Bronchial epithelial cell (primary cell): ENCODE measurements at regions not wholly inside any gene's neighbourhood (a gene's known extent, or its start where the extent isn't known, plus 50 kb on each side); places are given as distances from the start of the nearest gene placed in this dataset.
A peak's percentile ranks its signal among the peaks of the same experiment; 100 is the strongest.
"Not testable (repeated sequence)": the region's sequence is repeated elsewhere in the genome, so short reads cannot be mapped to it uniquely, and the experiment has no call there.

Source experiments
- DNase-seq: peaks from one replicate; pipeline ENCODE4 v3.0.0-alpha.2; 2010; ENCODE audit warnings: low read depth
- FAIRE-seq: peaks from 2 replicates; lab custom pipeline; 2011; peaks lifted over from hg19 to GRCh38; lab: Jason Lieb, UNC
- H3K27me3 ChIP-seq: 2 replicates; pipeline ENCODE4 v1.5.1; 2011; ENCODE audit warnings: low read length; ENCODE audit not compliant: control insufficient read depth, insufficient read depth
- H3K36me3 ChIP-seq: 2 replicates; pipeline ENCODE4 v1.5.1; 2011; ENCODE audit warnings: low read length; ENCODE audit not compliant: control insufficient read depth, insufficient read depth
- H3K4me3 ChIP-seq: 2 replicates; pipeline ENCODE4 v1.5.1; 2011; ENCODE audit warnings: mild to moderate bottlenecking, low read depth, low read length, control low read depth
- CTCF ChIP-seq: IDR thresholded peaks from 2 replicates; pipeline ENCODE4 v1.5.1; 2011; ENCODE audit warnings: mild to moderate bottlenecking, moderate library complexity, low read length, control low read depth, inconsistent platforms; ENCODE audit not compliant: insufficient read depth, severe bottlenecking

GRCh38 chr5:136453199-136453598 lies 87.9 kb upstream of the TRPC7 start:
- FAIRE-seq (no peak), DNase-seq (no peak)
- no peaks in the 10 kb centered on the region for H3K36me3 ChIP-seq
- no peak for TF ChIP-seq CTCF
- H3K27me3 ChIP-seq: no peaks in the 10 kb centered on the region
- no peak overlapping the region for H3K4me3 ChIP-seq

DNA sequence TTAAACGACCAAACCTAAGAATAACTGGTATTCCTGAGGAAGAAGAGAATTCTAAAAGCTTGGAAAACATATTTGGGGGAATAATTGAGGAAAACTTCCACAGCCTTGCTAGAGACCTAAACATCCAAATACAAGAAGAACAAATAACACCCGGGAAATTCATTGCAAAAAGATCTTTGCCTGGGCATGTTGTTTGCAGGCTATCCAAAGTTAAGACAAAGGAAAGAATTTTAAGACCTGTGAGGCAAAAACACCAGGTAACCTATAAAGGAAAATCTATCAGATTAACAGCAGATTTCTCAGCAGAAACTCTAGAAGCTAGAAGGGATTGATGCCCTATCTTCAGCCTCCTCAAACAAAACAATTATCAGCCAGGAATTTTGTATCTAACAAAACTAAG lies 82.2 kb upstream of the TRPC7 start:
- H3K27me3 ChIP-seq, H3K36me3 ChIP-seq, FAIRE-seq, H3K4me3 ChIP-seq: not testable (repeated sequence)
- peak; percentile 66 for DNase-seq

DNA sequence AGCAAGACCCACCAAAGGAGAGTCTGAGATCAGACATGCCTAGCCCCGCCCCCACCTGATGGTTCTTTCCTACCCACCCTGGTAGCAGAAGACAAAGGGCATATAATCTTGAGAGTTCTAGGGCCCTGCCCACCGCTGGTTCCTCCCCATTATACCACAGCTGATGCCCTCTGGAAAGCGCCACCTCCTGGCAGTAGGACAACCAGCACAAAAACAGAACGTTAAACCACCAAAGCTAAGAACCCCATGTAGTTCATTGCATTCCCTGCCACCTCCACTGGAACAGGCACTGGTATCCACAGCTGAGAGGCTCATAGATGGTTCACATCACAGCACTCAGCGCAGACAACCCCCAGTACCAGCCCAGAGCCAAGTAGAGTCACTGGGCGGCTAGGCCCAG lies 81.2 kb upstream of the TRPC7 start:
- no peak for DNase-seq
- Histone ChIP-seq H3K27me3 (no peaks in the 10 kb centered on the region), H3K4me3 (no peak overlapping the region), H3K36me3 (no peaks in the 10 kb centered on the region)
- no peak for TF ChIP-seq CTCF
- no peak for FAIRE-seq

GRCh38 chr5:136444099-136444498 lies 78.8 kb upstream of the TRPC7 start:
- H3K4me3 ChIP-seq, H3K27me3 ChIP-seq, FAIRE-seq, H3K36me3 ChIP-seq, DNase-seq: not testable (repeated sequence)

DNA sequence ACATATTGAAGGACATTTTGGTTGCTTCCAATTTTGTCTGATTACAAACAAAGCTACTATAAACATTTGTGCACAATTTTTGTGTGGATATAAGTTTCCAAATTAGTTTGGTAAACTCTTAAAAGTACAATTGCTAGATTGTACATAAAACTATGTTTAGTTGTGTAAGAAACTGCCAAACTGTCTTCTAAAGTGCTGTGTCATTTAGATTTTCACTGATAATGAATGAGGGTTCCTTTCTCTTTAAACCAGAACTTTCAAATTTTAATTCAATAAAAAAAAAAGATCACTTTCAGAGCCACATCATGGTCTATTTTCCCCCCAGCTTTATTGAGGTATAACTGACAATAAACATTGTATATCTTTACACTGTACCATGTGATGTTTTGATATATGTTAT lies 74.0 kb upstream of the TRPC7 start:
- H3K36me3 ChIP-seq: no peaks in the 10 kb centered on the region
- no peak for FAIRE-seq

GRCh38 chr5:136435946-136436543 lies 70.7 kb upstream of the TRPC7 start:
- Histone ChIP-seq H3K4me3 (no peak overlapping the region), H3K27me3 (no peaks in the 10 kb centered on the region), H3K36me3 (no peaks in the 10 kb centered on the region)
- no peak for TF ChIP-seq CTCF
- FAIRE-seq (no peak), DNase-seq (peak; percentile 27)

More for the DNA sequence above, 74.0 kb upstream of the TRPC7 start:
- Histone ChIP-seq H3K4me3 (no peak overlapping the region), H3K27me3 (no peaks in the 10 kb centered on the region)
- no peak for TF ChIP-seq CTCF
- DNase-seq: no peak

- no peak for FAIRE-seq
- no peak for DNase-seq
- H3K36me3 ChIP-seq: no peaks in the 10 kb centered on the region
- H3K4me3 ChIP-seq: no peak overlapping the region
- TF ChIP-seq CTCF: no peak
- H3K27me3 ChIP-seq: no peaks in the 10 kb centered on the region
These were observed 69.5 kb upstream of the TRPC7 start for GRCh38 chr5:136434795-136435194.
